Peyer's patch (tissue), 4 donors: ENCODE measurements at regions not wholly inside any gene's neighbourhood (a gene's known extent, or its start where the extent isn't known, plus 50 kb on each side); places are given as distances from the start of the nearest gene placed in this dataset.

Experiments
- CTCF ChIP-seq, 6 experiments: fragments of 450-650 bp in 4 of 6; fragments of 200-600 bp in 2 of 6; sonication (generic) in 1 of 6; IDR thresholded peaks; one replicate each; pipeline ENCODE4 v1.5.1; 2017 to 2019; ENCODE audit warnings: antibody characterized with exemption in 6 of 6, mild to moderate bottlenecking in 3 of 6, moderate library complexity in 1 of 6
- POLR2A ChIP-seq, 2 donors: fragments of 450-650 bp; IDR thresholded peaks; one replicate each; pipeline ENCODE4 v1.5.1; 2017; ENCODE audit warnings: antibody characterized with exemption in 2 of 2, mild to moderate bottlenecking in 2 of 2, moderate library complexity in 2 of 2

- TF ChIP-seq CTCF (IDR thresholded peaks at IDR 0.05) (no peak), POLR2A (IDR thresholded peaks at IDR 0.05) (no peak)
These were observed 342.2 kb upstream of the DUSP10 start for GRCh38 chr1:222084048-222084447.
